T-helper 2 cell treated with Interferon-gamma antibody and Interleukin-4, amounts not matched to agents 5 μg/mL and 100 μg/mL, for 36 hours (primary cell): ENCODE measurements at regions not wholly inside any gene's neighbourhood (a gene's known extent, or its start where the extent isn't known, plus 50 kb on each side); places are given as distances from the start of the nearest gene placed in this dataset.
"Not testable (repeated sequence)": the region's sequence is repeated elsewhere in the genome, so short reads cannot be mapped to it uniquely, and the experiment has no call there.

Experiments
- DNase-seq: peaks from one replicate; pipeline ENCODE4 v3.0.0; 2021; ENCODE audit warnings: low spot score
- H3K27ac Mint-ChIP-seq: one replicate; pipeline ENCODE4 v1.8.0; 2021; ENCODE audit warnings: mild to moderate bottlenecking, mixed read lengths
- H3K27me3 Mint-ChIP-seq: one replicate; pipeline ENCODE4 v1.8.0; 2021; ENCODE audit warnings: low read depth, mixed read lengths
- H3K36me3 Mint-ChIP-seq: one replicate; pipeline ENCODE4 v1.8.0; 2021; ENCODE audit warnings: low read depth, mixed read lengths
- H3K4me1 Mint-ChIP-seq: one replicate; pipeline ENCODE4 v1.8.0; 2021; ENCODE audit warnings: low read depth, mixed read lengths
- H3K4me3 Mint-ChIP-seq: one replicate; pipeline ENCODE4 v1.8.0; 2022; ENCODE audit warnings: mild to moderate bottlenecking, moderate library complexity, mixed read lengths
- H3K9me3 Mint-ChIP-seq: one replicate; pipeline ENCODE4 v1.8.0; 2021; ENCODE audit warnings: mixed read lengths

DNA sequence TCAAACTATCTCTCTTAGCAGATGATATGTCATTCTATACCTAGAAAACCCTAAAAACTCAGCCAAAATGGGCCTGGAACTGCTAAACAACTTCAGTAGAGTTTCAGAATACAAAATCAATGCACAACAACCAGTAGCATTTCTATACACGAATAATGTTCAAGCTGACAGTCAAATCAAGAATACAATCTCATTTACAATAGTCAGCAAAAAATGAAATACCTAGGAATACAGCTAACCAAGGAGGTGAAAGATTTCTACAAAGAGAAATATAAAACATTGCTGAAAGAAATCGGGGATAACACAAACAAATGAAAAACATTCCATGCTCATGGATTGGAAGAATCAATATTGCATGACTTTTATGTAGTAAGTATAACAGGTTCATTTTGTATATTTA is 804.8 kb downstream of the SLITRK1 start:
- no peaks in the 10 kb centered on the region for H3K36me3 Mint-ChIP-seq
- peaks cover 21% of the 10 kb centered on the region for H3K9me3 Mint-ChIP-seq
- DNase-seq: no peak
- no peak overlapping the region for H3K4me3 Mint-ChIP-seq
- no peak overlapping the region for H3K27ac Mint-ChIP-seq
- H3K4me1 Mint-ChIP-seq: no peaks in the 10 kb centered on the region
- no peaks in the 10 kb centered on the region for H3K27me3 Mint-ChIP-seq

DNA sequence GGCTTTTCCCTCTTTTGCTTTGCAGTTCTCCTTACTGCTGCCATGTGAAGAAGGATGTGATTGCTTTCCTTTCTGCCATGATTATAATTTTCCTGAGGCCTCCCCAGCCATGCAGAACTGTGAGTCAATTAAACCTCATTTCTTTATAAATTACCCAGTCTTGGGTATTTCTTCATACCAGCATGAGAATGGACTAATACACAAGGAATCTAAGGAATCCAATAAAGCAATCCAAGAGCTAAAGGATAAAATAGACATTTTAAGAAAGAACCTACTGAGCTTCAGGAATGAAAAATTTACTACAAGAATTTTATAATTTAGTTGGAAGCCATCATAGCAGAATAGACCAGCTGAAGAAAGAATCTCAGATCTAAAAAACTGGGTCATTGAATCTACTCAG is 808.3 kb downstream of the SLITRK1 start:
- not testable (repeated sequence) for H3K27me3 Mint-ChIP-seq, DNase-seq, H3K9me3 Mint-ChIP-seq, H3K36me3 Mint-ChIP-seq, H3K4me3 Mint-ChIP-seq, H3K4me1 Mint-ChIP-seq, H3K27ac Mint-ChIP-seq

DNA sequence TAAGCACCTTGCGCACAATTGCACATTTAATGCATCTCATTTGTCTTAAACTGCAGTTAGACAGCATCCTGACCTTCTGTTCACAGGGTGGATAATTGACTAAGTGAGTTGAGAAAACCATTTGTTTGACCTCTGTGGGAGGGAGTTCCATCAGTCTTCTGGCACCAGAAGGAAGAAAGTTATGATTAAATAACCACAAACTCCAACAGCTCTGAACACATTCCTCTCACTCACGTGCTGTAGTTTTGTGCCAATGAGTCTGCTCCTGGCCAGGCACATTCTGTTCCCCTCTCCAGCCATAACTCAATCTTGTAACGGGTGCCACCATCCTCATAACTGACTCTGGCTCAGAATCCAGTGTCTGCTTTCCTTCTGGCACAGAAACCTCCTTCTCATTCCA is 817.2 kb downstream of the SLITRK1 start:
- Mint-ChIP-seq H3K9me3 (peaks cover 17% of the 10 kb centered on the region), H3K4me3 (no peak overlapping the region), H3K36me3 (no peaks in the 10 kb centered on the region), H3K27me3 (no peaks in the 10 kb centered on the region), H3K27ac (no peak overlapping the region), H3K4me1 (no peaks in the 10 kb centered on the region)
- no peak for DNase-seq

DNA sequence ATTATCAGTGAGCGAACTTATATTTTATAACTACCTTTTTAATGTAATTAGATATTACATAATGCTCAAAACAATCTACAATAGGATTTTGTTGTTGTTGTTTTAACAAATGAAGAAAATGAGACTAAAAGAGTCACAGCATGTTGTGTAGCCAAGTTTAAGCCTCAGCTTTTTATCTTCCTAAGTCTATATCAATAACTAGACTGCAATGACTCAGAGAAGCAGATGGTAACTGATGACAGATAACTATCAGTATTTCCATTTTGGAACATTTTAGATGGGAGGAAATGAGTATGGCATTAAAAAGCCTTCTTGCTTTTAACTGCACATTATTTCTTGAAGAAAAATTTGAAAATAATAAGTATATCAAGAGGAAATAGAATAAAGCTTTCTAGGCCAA is 825.2 kb downstream of the SLITRK1 start:
- no peak overlapping the region for H3K4me3 Mint-ChIP-seq
- H3K27me3 Mint-ChIP-seq: no peaks in the 10 kb centered on the region
- DNase-seq: no peak
- no peaks in the 10 kb centered on the region for H3K36me3 Mint-ChIP-seq
- H3K9me3 Mint-ChIP-seq: peaks cover 13% of the 10 kb centered on the region
- H3K4me1 Mint-ChIP-seq: no peaks in the 10 kb centered on the region
- H3K27ac Mint-ChIP-seq: no peak overlapping the region

DNA sequence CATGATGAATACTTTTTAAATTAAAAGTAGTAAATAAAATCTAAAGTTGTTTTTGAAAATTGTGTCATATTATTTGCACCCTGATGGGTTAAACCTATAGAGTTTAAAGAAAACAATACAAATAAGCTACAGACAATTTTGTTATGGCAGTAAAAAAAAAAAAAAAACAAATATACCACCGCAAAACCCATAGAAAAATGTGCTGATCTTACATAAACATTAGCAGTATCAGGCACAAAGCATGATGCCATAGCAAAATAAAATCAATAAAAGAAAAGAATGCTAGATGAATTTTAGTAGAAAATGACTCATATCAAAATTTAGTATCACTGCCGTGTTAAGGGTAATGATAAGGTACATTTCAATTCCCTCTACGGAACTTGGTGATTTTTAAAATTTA is 826.0 kb downstream of the SLITRK1 start:
- Mint-ChIP-seq H3K27ac (no peak overlapping the region), H3K4me1 (no peaks in the 10 kb centered on the region), H3K4me3 (no peak overlapping the region), H3K36me3 (no peaks in the 10 kb centered on the region), H3K27me3 (no peaks in the 10 kb centered on the region), H3K9me3 (peaks cover 13% of the 10 kb centered on the region)
- DNase-seq: no peak

DNA sequence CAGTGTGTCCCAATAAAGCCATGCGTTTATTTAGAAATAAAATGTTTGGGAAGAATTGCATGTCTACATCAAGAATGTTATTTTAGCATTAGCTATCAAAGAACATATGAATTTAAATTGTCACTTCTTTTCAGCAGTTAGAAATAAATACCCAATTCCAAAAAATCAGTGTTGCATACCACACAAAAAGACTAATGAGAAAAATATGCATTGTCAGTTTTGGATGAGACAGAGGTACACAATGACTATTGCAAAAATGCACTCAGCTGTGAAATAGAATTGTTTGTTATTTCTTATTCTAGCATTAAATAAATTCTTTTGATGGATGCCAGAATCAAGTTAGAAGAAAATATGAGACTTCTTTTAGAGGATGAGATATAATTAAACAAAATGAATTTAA is 833.9 kb downstream of the SLITRK1 start:
- no peaks in the 10 kb centered on the region for H3K27me3 Mint-ChIP-seq

DNA sequence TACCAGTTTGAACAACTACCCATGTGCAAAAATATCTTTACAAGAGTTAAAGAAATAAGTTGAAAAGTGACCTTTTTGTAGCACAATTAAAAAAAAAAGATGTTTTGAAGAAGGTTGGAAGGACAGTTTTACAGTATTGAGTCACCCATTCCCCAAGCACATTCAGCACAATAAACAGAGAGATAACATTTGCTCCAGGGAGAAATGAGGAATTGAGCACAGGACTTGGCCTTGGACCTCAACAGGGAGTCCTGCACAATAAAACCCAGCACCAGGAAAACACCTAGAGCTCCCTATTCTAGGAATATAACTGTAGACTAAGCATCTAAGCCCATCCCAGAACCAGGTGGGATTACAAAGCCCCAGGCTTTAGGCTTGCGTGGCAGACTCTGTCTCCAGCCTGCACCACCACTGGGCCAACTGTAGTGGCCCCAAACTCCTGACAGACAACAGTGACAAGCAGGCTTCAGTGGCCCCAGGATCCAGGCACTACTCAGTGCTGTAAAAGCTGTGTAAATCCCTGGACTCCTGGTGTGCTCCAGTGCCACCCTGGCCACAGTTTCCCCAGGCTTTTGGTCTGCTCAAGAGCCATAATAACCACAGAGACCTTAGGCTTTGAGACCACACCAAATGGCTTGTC is 857.2 kb downstream of the SLITRK1 start:
- Mint-ChIP-seq H3K9me3 (peaks cover 33% of the 10 kb centered on the region), H3K27me3 (no peaks in the 10 kb centered on the region), H3K4me3 (no peak overlapping the region), H3K27ac (no peak overlapping the region), H3K4me1 (no peaks in the 10 kb centered on the region), H3K36me3 (no peaks in the 10 kb centered on the region)
- no peak for DNase-seq

More for the DNA sequence above, 833.9 kb downstream of the SLITRK1 start:
- Mint-ChIP-seq H3K9me3 (peaks cover 25% of the 10 kb centered on the region), H3K36me3 (no peaks in the 10 kb centered on the region), H3K4me1 (no peaks in the 10 kb centered on the region), H3K27ac (no peak overlapping the region), H3K4me3 (no peak overlapping the region)
- no peak for DNase-seq

DNA sequence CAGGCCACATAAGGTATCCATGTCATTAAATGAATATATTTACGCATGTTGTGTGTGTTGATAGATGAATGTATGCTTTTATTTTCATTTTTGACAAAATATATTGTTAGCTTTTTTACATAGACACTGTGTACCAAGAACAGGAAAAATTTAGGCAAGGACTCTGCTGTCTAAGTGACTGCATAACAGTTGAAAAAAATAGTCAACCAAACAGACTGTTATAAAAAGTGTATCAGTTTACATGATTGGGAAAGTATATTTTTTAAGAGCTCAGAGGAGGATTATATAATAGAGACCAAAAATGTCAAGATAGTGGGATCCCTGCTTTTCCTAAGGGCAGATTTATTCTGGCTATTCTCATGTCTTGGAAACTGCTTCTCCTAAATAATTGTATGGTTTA is 858.0 kb downstream of the SLITRK1 start:
- Mint-ChIP-seq H3K9me3 (peaks cover 37% of the 10 kb centered on the region), H3K4me1 (no peaks in the 10 kb centered on the region)

DNA sequence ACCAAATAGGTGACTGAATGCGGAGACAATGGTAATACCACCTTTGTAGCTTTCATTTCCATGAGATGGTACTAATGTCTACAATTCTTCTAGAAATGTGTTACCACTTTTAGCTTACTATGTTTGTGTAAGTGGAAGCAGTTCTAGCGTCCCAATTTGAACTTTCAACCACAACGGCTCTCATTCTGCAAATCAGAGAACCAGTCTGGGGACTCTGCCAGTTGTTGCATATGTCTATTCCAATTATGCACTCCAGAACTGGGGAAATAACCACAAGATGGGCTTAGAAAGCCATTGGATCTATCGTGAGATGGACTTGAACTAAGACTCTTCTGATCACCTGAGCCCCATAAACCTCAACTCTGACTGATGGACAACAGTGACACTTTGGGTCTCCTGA is 862.3 kb downstream of the SLITRK1 start:
- Mint-ChIP-seq H3K4me1 (no peaks in the 10 kb centered on the region), H3K9me3 (peaks cover 42% of the 10 kb centered on the region)

More for the DNA sequence above, 858.0 kb downstream of the SLITRK1 start:
- Mint-ChIP-seq H3K4me3 (no peak overlapping the region), H3K27ac (no peak overlapping the region), H3K27me3 (no peaks in the 10 kb centered on the region), H3K36me3 (no peaks in the 10 kb centered on the region)
- DNase-seq: no peak

DNA sequence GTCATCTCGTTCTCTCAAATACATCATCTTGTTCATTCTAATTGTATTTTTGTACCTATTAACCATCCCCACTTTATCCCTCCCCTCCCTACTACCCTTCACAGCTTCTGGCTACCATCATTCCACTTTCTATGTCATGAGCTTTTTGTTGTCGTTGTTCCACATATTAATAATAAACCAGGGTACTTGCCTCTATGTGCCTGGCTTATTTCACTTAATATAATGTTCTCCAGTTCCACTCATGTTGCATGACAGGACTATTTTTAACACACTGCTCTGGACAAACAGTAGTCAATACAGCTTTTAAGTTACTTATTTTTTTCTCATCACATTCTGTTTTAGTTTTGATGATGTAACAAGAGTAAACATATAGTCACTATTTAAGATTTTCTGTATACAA is 872.3 kb downstream of the SLITRK1 start:
- no peak for DNase-seq
- H3K36me3 Mint-ChIP-seq: no peaks in the 10 kb centered on the region
- H3K4me1 Mint-ChIP-seq: no peaks in the 10 kb centered on the region
- H3K27me3 Mint-ChIP-seq: no peaks in the 10 kb centered on the region
- H3K27ac Mint-ChIP-seq: no peak overlapping the region
- H3K9me3 Mint-ChIP-seq: peaks cover 20% of the 10 kb centered on the region
- no peak overlapping the region for H3K4me3 Mint-ChIP-seq

More for the DNA sequence above, 862.3 kb downstream of the SLITRK1 start:
- no peaks in the 10 kb centered on the region for H3K27me3 Mint-ChIP-seq
- no peaks in the 10 kb centered on the region for H3K36me3 Mint-ChIP-seq
- no peak for DNase-seq
- H3K27ac Mint-ChIP-seq: no peak overlapping the region
- no peak overlapping the region for H3K4me3 Mint-ChIP-seq

DNA sequence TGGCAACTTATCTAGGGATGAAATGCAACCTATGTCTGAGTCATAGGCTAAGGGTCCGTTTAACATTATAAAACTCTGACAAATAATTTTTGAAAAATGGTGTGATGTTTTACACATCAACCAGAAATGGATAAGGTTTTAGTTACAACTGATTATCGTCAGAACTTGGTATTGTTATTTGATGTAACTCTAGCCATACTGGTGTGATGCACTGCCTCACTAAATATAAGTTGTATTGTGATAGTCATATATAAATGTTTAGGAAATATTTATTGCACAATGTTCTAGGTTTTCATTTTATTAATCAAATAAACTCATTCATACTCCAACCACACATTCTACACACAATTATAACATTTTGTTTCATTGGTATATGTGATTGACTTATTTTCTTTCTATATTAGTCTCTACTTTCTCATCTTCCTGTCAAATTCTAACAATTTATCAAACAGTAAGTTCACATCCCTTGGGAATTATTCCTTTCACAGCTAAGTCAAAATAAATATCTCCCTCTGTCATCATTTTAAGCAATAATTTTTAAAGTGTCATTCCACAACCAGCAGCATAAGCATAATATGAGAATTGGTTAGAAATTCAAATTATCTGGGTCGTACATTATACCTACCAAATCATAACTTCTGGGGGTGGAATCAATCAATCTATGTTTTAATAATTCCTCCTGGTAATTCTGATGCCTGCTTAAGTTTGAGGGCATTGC is 873.9 kb downstream of the SLITRK1 start:
- Mint-ChIP-seq H3K27me3 (no peaks in the 10 kb centered on the region), H3K36me3 (no peaks in the 10 kb centered on the region), H3K4me1 (no peaks in the 10 kb centered on the region), H3K4me3 (no peak overlapping the region), H3K9me3 (peaks cover 12% of the 10 kb centered on the region), H3K27ac (no peak overlapping the region)
- no peak for DNase-seq

DNA sequence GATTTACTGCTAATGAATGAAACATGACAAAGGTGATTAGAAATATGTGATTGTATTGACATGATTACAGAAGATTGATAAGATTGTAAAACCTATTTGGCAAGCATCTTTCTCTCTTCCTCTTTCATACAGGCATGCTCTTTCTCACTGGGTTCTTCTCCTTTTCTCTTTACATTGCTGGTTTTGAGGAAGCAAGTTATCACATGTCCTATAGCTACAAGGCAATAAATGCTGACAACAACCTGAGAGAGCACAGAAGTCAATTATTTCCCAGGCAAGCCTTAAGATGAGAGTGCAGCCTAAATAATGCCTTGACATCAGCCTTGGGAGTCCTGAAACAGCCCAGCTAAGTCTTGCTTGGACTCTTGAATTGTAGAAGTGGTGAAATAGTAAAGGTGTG is 875.0 kb downstream of the SLITRK1 start:
- Mint-ChIP-seq H3K4me1 (no peaks in the 10 kb centered on the region), H3K27me3 (no peaks in the 10 kb centered on the region), H3K36me3 (no peaks in the 10 kb centered on the region), H3K9me3 (peaks cover 17% of the 10 kb centered on the region), H3K27ac (no peak overlapping the region), H3K4me3 (no peak overlapping the region)
- DNase-seq: no peak

DNA sequence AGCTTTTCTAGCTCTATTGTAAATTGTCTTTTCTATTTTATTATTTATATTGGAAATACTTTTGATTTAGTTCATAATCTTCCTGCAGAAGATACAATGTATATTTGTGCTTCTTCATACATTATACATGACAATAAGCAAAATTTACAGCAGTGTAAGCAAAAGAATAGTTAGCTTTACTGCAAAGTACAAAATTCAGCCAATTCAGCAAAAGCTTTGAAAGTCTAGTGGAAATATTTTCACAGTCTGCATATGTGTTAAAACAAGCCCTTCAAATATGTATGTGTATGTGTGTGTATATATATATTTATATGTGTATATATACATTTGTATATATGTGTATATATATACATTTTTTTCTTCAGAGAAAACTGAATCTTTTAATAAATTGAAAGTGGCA is 879.1 kb downstream of the SLITRK1 start:
- no peaks in the 10 kb centered on the region for H3K27me3 Mint-ChIP-seq
- no peaks in the 10 kb centered on the region for H3K36me3 Mint-ChIP-seq
- H3K27ac Mint-ChIP-seq: no peak overlapping the region
- peaks cover 22% of the 10 kb centered on the region for H3K9me3 Mint-ChIP-seq
- no peaks in the 10 kb centered on the region for H3K4me1 Mint-ChIP-seq
- H3K4me3 Mint-ChIP-seq: no peak overlapping the region
- DNase-seq: no peak

DNA sequence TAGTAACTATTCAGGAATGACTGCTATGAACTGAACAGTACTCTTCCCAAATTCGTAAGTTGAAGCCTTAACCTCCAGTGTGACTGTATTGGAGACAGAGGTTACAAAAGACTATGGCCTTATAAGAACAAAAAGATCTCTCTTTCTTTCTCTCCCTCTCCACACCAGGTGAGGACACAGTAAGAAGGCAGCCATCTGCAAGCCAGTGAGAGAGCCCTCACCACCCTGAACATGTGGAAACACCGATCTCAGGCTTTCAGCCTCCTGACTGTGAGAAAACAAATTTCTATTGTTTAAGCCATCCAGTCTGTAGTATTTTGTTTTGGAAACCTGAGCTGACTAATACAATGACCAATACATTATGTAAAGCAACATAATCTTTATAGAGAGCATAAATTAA is 888.9 kb downstream of the SLITRK1 start:
- Mint-ChIP-seq H3K9me3 (peaks cover 21% of the 10 kb centered on the region), H3K36me3 (no peaks in the 10 kb centered on the region), H3K27me3 (no peaks in the 10 kb centered on the region), H3K4me3 (no peak overlapping the region), H3K4me1 (no peaks in the 10 kb centered on the region), H3K27ac (no peak overlapping the region)
- DNase-seq: no peak

DNA sequence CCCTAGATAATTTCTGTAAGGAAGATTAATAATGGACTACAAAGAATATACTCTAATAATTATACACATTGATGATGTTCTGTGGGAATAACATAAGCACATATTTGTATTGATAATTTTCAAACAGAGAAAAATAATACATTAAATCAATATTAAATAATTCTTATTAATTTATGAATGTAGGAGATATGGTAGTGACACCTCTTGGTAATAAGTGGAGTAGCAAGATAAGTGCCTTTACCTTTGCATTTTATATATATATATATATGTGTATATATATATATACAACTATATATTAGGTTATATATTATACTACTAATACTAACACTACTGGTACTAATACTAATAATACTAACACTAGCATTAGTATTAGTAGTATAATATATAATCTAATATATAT is 905.8 kb downstream of the SLITRK1 start:
- Mint-ChIP-seq H3K9me3 (peaks cover 8% of the 10 kb centered on the region), H3K4me3 (no peak overlapping the region), H3K27me3 (no peaks in the 10 kb centered on the region), H3K27ac (no peak overlapping the region), H3K4me1 (no peaks in the 10 kb centered on the region), H3K36me3 (no peaks in the 10 kb centered on the region)
- DNase-seq: no peak
